Endothelial cell (in vitro differentiated cells): ENCODE measurements at regions not wholly inside any gene's neighbourhood (a gene's known extent, or its start where the extent isn't known, plus 50 kb on each side); places are given as distances from the start of the nearest gene placed in this dataset.

Source experiments
- DNase-seq: peaks from one replicate; pipeline ENCODE4 v3.0.0; 2021; ENCODE audit warnings: low spot score
- H3K27ac Mint-ChIP-seq: one replicate; pipeline ENCODE4 v1.8.0; 2021; ENCODE audit warnings: mixed read lengths, inconsistent platforms; ENCODE audit not compliant: unreplicated experiment
- H3K27me3 Mint-ChIP-seq: one replicate; pipeline ENCODE4 v1.8.0; 2021; ENCODE audit warnings: mild to moderate bottlenecking, moderate library complexity, mixed read lengths, inconsistent platforms; ENCODE audit not compliant: unreplicated experiment
- H3K36me3 Mint-ChIP-seq: one replicate; pipeline ENCODE4 v1.8.0; 2021; ENCODE audit warnings: mild to moderate bottlenecking, low read depth, mixed read lengths, inconsistent platforms; ENCODE audit not compliant: unreplicated experiment
- H3K4me1 Mint-ChIP-seq: one replicate; pipeline ENCODE4 v1.8.0; 2021; ENCODE audit warnings: mild to moderate bottlenecking, mixed read lengths, inconsistent platforms; ENCODE audit not compliant: unreplicated experiment
- H3K4me3 Mint-ChIP-seq: one replicate; pipeline ENCODE4 v1.8.0; 2021; ENCODE audit warnings: mild to moderate bottlenecking, mixed read lengths, inconsistent platforms; ENCODE audit not compliant: unreplicated experiment
- H3K9me3 Mint-ChIP-seq: one replicate; pipeline ENCODE4 v1.8.0; 2021; ENCODE audit warnings: mixed read lengths, inconsistent platforms; ENCODE audit not compliant: unreplicated experiment
- CTCF ChIP-seq: fragments of 200-600 bp; sonication (generic); IDR thresholded peaks from one replicate; pipeline ENCODE4 v1.5.0; 2021; ENCODE audit warnings: antibody characterized with exemption; ENCODE audit not compliant: unreplicated experiment

- TF ChIP-seq CTCF = no peak
- H3K4me3 Mint-ChIP-seq = no peak overlapping the region
- H3K9me3 Mint-ChIP-seq = no peaks in the 10 kb centered on the region
- H3K27me3 Mint-ChIP-seq = peaks cover 1% of the 10 kb centered on the region
- no peak overlapping the region for H3K27ac Mint-ChIP-seq
- H3K4me1 Mint-ChIP-seq = peaks cover 4% of the 10 kb centered on the region
- no peaks in the 10 kb centered on the region for H3K36me3 Mint-ChIP-seq
- DNase-seq = no peak
Measured at GRCh38 chr6:54059683-54060082, 51.6 kb upstream of the MLIP start.

- H3K27ac Mint-ChIP-seq = no peak overlapping the region
- no peak for TF ChIP-seq CTCF
- H3K4me3 Mint-ChIP-seq = no peak overlapping the region
- H3K4me1 Mint-ChIP-seq = peaks cover 4% of the 10 kb centered on the region
- no peaks in the 10 kb centered on the region for H3K9me3 Mint-ChIP-seq
- no peaks in the 10 kb centered on the region for H3K36me3 Mint-ChIP-seq
- no peak for DNase-seq
- H3K27me3 Mint-ChIP-seq = peaks cover 1% of the 10 kb centered on the region
Measured at GRCh38 chr6:54060286-54060685, 51.0 kb upstream of the MLIP start.
